Right renal cortex interstitium (tissue), 3 donors: ENCODE measurements at regions not wholly inside any gene's neighbourhood (a gene's known extent, or its start where the extent isn't known, plus 50 kb on each side); places are given as distances from the start of the nearest gene placed in this dataset.

Experiments
- DNase-seq, 3 donors: peaks; one replicate each; pipeline ENCODE4 v3.0.0-alpha.2; 2013; ENCODE audit warnings: low read depth in 3 of 3, low spot score in 2 of 3

GRCh38 chr2:150023663-150024062, 436.1 kb upstream of the MMADHC start:
- no peak for DNase-seq

DNA sequence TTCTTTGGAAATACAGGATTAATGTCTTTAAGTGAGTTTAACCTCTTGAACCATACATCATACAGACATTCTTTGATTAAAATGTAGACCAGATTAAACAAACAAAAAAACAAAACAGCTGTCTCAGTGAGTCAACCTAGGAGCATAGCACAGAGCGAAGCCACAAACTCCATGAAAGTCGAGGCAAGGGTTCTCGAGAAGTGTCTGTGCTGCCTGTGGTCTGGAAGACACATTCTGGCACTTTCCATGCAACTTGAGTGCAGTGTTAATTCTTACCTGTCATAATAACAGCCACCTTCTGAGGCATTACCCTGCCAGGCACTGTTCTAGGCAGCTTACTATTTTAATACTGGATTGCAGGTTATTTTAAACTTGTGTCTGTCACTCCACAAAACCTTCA, 435.5 kb upstream of the MMADHC start:
- no peak for DNase-seq

GRCh38 chr2:150020937-150021673, 433.5 kb upstream of the MMADHC start:
- DNase-seq: no peak

GRCh38 chr2:150020221-150020620, 432.6 kb upstream of the MMADHC start:
- DNase-seq: no peak

GRCh38 chr2:150019063-150019462, 431.5 kb upstream of the MMADHC start:
- no peak for DNase-seq

GRCh38 chr2:150012986-150013385, 425.4 kb upstream of the MMADHC start:
- DNase-seq: no peak

DNA sequence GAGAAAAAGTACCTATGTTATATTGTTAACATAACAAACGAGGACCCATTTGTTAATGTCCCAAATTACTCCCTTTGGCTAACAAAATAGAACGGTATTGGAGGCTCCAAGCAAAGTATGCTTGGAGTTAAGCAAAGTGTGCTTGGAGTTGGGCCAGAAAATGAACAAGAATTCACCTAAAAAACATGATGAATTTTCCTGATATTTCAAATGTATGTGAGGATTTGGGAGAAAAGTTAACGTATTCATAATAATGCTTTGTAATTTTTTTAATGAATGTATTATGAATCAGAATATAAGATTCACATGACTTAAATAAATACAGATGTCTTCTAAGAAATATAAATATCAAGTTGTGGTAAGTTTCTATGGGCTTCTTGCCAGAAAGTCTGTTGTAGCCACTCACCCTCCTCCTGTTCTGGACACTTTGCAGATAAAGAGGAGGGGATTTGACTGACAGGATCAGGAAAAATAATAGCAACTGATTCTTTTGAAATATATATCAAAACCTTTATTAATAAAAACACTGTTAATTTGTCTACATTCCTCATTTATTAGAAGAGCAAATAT, 423.7 kb upstream of the MMADHC start:
- no peak for DNase-seq

DNA sequence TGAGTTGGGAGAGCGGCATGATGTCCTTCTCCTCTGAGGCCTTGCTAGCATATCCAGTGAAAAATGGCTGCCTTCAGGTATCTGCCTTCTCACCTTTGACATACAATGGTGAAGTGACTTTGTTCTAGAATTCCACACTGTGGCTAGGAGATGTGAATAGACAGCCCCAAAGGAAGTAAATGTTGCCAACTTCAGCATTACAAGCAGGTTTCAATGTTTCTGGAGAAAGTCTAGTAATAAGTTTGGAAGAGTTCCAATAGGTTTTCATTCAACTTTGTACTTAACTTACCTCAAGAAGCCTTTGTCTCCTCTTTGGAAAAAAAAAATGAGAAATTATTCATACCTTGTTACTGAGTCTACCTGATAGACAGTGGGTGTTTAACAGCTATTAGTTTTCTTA, 421.3 kb upstream of the MMADHC start:
- no peak for DNase-seq

- DNase-seq: no peak
Observed at GRCh38 chr2:150007815-150008430, 420.3 kb upstream of the MMADHC start.

DNA sequence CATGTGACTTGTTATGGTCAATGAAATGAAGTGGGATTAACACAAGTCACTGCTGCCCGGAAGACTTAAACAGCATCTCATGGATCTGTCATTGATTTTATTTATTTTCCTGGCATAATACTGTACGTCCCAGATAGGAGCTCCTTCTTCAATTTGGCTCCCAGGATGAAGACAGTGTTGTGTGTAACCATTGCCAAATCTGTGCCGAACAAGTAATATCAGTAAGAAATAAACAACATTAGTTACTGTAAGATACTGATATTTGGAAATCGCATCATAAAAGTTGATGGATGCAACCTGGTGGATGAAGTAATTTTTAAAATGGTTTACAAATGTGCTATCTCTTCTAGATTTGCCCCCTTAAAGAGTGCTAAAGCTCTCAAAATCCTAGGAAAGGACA, 419.0 kb upstream of the MMADHC start:
- no peak for DNase-seq

DNA sequence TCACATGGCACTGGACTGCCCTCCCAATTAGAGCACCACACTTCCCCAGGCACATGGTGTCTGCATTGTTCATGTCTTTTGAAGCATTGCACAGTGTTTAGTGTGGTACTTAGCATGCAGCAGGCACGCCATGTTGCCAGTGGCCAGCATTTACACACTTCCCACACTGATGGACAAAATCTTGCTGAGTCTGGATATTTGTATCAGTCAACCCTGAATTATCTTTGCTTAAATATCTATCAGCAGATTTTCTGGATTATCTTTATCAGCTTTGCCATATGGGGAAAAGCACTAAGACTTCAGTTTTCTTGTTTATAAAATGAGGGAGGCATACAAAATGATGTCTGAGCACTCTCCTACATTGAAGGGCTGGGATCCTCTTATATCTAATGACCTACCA, 416.0 kb upstream of the MMADHC start:
- DNase-seq: no peak

DNA sequence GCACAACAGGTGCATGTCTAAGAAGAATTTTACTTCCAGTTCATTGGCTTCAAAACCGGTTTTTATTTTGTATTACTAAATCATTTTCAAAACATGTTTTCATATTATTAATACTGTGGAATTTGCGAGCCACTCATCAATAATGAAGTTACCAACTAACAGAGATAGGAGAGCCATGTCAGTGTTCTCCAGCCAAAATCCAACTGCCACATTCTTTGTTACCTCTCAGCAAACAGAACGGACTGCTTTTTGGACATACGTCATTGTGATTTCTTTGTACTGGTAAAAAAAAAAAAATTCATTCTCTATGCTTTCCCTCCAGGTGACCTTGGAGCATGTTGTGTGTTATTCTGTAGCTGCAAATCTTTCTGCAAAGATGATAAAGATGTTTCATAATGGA, 414.2 kb upstream of the MMADHC start:
- no peak for DNase-seq

- DNase-seq: no peak
Observed at GRCh38 chr2:149996901-149997300, 409.3 kb upstream of the MMADHC start.

DNA sequence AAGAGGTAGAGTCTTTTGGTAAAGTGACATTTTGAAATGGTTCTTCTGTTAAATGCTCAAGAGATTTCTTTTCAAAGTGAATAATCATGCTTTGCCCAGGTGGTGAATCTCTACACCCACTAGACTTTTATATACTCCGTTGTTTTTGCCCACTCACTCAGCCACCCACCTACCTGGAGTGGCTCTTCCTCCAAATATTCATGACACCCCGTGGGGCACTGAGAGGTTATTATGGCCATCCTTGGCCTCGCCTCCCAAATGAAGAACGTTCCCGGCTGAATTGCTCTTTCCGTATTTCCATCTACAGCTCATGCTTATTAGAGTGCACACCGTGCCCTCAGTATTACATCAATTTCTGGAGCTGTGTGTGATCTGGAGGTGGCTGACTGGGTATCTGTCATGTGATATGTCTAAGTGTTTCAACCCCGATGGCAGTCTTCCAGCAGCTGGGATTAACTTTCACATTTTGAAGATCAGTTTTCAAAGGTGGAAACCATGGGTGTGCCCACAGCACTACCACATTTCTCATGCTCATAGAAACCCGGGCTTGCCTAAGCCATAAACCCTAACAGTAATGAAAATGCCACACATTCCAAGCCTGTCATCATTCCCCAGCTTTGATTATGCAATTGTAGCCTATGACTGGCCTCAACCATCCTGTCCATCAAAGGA, 406.6 kb upstream of the MMADHC start:
- no peak for DNase-seq

DNA sequence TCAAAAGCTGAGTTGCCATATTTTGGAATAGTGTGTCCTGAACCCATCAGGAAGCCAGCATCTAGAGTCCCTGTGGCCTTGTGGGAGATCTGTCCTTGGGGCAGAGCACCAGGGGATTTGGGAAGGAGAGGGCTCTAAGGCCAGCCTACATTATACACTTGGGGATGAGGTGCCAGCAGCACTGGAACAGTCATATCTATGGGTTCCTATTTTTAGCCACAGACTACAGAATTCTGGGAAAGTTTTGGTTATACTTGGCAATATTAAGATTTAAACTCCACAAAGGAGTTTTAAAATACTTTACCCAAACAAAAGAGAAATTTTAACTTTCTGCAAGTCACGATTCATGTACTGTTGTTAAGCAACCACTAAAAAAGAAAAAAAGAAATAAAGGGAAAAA, 405.7 kb upstream of the MMADHC start:
- no peak for DNase-seq

DNA sequence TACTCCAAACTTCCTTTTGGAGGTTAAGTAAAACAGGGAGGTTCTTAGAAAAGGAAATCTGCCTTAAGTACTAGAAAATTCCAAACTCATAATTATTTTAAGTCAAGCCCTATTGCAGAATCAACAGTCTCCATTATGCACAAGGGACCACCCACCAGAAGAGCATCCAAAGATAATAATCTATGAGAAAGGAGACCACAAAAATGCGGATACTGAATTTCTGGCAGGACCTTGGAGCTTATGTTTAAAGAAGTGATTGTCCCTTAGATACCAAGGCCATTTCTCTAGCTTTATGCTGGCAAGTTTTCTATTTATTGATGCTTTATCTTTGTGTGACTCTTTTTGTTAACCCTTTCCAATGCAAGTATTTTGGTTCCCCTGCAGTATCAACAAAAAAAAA, 404.0 kb upstream of the MMADHC start:
- no peak for DNase-seq

- no peak for DNase-seq
Observed at GRCh38 chr2:149990965-149991364, 403.4 kb upstream of the MMADHC start.

- no peak for DNase-seq
Observed at GRCh38 chr2:149989447-149990063, 402.0 kb upstream of the MMADHC start.

GRCh38 chr2:149988361-149988760, 400.8 kb upstream of the MMADHC start:
- no peak for DNase-seq

DNA sequence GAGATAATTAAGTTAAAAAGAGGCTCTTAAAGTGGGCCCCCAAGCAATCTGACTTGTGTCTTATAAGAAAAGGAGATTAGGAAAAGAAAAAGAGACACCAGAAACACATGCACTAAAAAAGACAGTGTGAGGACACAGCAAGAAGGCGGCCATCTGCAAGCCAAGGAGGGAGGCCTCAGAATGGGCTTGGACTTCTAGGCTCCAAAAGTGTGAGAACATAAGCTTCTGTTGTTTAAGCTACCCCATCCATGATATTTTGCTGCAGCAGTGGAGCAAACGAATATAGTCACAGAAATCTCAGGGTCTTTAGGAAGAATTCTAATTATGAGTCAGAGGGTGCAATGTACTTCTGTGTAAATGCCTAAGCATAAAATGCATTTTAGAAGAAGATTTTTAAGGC, 399.3 kb upstream of the MMADHC start:
- no peak for DNase-seq

- no peak for DNase-seq
Observed at GRCh38 chr2:149984311-149984710, 396.7 kb upstream of the MMADHC start.
